ENCODE measurements at regions not wholly inside any gene's neighbourhood (a gene's known extent, or its start where the extent isn't known, plus 50 kb on each side); places are given as distances from the start of the nearest gene placed in this dataset.

GRCh38 chr14:43476822-43477221 is 1030.3 kb downstream of the FSCB start:
- TF ChIP-seq ARNT (IDR thresholded peaks at IDR 0.05): no peak
- TF ChIP-seq EP300 (IDR thresholded peaks at IDR 0.05; ENCODE audit: low read depth in 2 of 2, low read length in 2 of 2): no peak
- TF ChIP-seq EP300 (CRISPR knock-in tag; IDR thresholded peaks at IDR 0.05; ENCODE audit: borderline replicate concordance): no peak
